ENCODE measurements at regions not wholly inside any gene's neighbourhood (a gene's known extent, or its start where the extent isn't known, plus 50 kb on each side); places are given as distances from the start of the nearest gene placed in this dataset.
"Not testable (repeated sequence)": the region's sequence is repeated elsewhere in the genome, so short reads cannot be mapped to it uniquely, and the experiment has no call there.

DNA sequence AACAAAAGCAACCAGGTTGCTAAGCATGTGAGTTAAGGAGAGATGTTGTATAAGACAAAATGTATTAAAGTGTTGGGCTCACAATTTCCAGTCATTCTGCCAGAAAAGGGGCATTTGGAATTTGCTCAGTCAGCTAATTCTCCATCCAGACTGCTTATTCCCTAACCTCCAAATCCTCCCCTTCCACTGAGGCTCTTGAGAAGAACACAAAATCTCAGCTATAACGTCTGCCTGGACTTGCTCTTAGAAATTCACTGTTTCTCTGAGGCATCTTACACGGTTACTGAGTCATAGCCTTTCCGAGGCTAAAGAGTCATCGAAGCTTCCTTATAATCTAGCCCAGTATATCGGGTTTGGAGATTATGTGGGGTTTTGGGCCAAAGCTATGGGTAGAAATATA lies 548.2 kb upstream of the ADGRL4 start:
- DNase-seq (ENCODE audit: low spot score) = peak; percentile 79

DNA sequence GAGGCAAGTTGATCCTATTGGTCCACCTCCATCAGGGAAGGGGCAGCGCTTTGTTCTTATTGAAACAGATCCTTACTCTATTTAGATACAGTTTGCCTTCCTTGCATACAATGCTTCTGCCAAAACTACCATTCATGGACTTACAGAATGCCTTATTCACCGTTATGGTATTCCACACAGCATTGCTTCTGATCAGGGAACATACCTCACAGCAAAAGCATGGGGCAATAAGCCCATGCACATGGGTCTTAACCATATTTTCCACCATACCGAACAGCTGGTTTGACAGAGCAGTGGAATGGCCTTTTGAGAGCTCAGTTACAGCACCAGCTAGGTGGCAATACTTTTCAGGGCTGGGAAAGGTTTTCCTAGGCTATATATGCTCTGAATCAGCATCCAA lies 544.8 kb upstream of the ADGRL4 start:
- no peak for DNase-seq (ENCODE audit: low spot score)

DNA sequence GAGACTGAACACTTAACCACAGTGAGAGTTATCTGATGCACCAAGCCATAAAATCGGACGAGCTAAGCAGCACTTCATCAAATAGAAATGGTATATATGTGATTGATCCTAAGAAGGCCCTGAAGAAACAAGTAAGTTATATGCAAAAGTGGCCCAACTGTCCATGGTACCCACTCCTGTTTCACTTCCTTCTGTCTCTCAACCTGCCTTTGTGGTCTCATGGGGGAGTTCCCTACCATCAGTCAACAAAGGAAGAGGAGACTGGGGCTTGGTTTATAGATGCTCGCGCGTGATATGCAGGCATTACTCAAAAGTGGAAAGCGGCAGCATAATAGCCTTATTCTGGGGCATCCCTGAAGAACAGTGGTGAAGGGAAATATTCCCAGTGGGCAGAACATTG lies 543.9 kb upstream of the ADGRL4 start:
- DNase-seq (ENCODE audit: low spot score) = no peak

DNA sequence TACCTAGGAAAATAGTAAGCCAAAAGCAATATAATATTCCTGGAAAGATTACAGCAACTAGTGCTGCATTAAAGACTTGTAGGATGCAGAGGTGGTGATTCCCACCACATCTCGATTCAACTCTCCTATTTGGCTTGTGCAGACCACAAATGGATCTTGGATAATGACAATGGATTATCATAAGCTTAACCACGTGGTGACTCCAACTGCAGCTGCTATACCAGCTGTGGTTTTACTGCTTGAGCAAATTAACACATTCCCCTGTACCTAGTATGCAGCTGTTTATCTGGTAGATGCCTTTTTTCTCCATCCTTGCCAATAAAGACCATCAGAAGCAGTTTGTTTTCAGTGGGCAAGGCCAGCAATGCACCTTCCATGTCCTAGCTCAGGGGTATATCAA lies 542.7 kb upstream of the ADGRL4 start:
- DNase-seq (ENCODE audit: low spot score) = no peak

DNA sequence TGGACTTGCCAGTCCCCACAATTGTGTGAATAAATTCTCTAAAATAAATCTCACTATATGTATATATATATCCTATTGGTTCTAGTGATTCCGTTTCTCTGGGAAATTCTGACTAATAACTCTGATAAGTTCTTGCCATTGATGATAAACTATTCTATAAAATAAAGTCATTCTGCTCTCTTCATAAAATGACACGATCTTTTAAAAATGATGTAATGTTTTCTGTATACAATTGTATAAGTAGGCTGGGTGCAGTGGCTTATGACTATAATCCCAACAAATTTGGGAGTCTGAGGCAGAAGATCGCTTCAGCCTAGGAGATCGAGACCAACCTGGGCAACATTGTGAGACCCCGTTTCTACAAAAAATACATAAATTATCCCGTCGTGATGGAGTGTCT lies 541.0 kb upstream of the ADGRL4 start:
- no peak for DNase-seq (ENCODE audit: low spot score)

DNA sequence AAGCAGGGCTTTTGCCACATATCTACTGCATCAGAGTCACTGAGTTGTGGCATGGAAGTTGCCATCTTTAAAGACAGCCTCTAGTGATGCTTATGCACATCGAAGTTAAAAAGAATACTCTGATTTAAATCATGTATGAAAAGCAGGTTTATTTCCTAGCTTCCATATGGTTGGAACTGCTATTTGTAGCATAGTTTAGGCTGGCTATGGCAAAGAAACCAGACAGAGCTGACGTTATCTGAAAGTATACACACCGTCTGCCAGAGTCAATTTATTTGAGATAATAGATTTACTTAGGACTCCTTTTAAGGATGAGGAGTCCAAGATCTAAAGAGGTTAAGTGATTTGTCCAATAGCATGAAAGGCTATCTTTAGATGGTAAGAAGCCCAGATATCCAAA lies 536.9 kb upstream of the ADGRL4 start:
- no peak for DNase-seq (ENCODE audit: low spot score)

DNA sequence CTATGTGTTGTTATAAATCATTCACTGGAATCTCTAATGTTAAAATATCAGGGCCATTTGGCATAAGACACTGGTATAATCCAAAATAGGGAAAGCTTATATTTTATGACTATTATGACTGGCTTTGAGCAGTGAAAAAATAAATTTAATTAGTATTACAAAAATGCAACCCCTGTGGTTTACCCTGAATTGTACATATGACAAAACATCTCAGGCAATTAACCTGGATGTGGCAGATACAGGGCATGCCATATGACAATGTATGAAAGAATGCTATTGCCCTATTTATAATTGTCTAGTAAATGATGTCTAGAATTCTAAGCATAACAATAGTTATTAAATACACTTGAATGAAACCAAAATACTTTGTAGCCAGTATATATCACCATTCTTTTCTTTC lies 532.5 kb upstream of the ADGRL4 start:
- DNase-seq (ENCODE audit: low spot score) = no peak

DNA sequence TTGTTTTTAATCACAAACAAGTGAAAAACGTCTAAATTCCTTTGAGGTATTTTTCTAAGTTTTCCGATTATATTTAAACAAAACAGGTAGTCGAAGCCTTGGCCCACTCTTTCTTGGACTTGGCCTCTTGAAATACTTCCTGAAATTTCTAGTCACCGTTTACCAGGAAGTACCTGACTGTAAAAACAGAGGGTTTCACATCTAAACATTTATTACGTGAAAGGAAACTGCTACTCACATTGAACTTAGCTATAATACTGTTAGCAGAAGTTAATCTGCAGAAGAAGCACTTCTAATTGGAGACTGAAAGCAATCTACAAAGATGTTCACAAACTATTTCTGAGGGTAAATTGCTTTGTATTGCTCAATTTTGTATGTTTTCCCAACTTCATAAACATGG lies 526.0 kb upstream of the ADGRL4 start:
- DNase-seq (ENCODE audit: low spot score) = no peak

DNA sequence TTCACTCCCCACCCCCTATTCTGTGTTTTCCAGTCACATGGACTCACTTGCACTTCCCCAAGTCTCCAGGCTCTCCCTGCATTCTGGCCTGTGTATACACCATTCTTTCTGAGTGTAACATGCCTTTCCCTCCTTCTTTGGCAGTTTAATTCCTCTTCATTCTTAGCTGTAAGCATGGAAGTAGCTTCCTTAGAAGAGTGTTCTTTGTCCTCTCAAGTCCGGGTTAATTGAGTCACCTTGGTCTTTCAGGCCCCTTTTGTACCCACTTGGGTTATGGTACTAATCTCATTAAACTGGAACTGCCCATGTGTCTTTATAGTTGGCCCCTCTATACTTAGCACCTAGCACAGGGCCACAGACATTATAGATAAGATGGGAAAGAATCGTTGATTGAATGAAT lies 525.3 kb upstream of the ADGRL4 start:
- DNase-seq (ENCODE audit: low spot score) = no peak

DNA sequence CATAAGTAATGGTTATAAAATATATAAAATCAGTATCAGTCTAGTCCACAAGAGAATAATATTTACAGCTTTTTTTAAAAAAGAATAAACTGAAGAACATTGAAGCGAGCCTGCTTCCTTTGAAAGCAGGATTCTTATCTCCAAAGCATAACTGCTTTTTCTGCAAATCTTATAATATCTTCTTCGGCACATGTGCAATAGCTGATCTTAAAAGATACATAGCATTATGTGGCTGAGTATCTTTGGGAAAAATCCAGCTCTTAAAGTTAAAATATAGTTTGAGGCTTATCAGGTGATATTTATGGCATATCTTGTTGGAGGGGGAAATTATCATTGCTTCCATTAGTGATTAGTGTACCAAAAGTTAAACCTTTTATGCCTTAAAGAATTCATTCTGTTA lies 523.9 kb upstream of the ADGRL4 start:
- DNase-seq (ENCODE audit: low spot score) = peak; percentile 72

DNA sequence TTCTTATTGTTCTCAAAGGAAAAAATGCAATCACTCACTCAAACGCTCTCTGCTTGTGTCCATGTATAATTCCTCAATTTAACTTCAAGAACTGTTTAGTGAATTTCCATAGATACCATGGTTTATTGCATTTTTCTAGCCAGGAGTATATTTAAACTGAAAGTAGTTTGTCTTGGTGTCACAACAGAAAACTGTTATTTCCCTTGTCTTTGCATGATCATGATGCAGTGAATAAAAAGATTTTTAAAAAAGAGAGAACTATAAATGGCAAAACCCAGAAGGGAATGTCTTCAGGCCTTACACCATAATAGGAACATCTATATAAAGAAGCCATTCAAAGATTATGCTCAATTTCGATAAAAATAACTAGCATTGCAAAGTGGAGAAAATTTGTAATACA lies 523.5 kb upstream of the ADGRL4 start:
- no peak for DNase-seq (ENCODE audit: low spot score)

DNA sequence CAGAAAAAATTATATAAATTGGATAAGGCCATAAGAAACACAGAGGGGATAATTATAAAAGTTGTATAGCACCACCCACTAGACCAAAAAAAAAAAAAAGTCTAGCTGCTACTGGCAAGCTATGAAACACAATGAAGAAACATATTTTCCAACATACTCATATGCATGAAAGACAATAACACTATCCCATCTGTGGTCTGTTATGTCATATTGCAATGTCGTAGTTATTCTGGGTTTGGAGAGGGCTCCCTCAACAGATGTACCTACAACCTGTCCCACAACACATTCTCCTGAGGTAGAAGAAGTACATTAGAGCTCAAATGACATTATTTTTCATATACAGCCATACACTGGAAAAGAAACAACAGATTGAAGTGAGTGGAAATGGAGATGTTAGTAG lies 517.6 kb upstream of the ADGRL4 start:
- no peak for DNase-seq (ENCODE audit: low spot score)

DNA sequence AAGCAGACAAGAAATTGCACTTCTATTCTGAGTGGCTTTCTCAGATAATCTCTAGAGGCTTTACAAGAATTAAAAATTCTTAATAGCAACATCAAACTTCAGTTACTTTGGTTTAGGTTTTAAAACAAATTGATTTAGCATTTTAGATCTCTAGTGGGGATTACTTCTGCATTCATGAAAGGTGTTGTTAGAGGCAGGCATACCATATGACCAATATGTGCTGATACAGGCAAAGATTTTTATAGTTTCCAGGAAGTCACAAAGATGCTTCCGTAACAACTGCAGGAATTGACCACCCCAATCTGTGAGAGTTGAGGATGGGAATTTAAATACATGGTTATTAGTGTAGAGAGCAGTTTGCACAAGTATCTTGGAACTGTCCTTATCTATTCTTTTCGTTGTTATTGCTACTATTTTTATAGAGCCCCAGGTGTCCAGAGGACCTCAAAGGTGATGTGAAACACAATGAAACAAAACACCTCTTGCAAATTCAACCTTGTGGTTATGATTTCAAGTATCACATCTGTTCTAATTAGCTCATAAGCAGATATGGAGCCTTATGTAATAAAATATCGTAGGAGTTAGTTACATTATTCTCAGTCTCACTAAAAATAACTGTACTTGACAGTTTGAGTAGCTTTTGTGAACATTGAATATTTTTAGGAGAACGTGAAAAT lies 512.7 kb upstream of the ADGRL4 start:
- no peak for DNase-seq (ENCODE audit: low spot score)

DNA sequence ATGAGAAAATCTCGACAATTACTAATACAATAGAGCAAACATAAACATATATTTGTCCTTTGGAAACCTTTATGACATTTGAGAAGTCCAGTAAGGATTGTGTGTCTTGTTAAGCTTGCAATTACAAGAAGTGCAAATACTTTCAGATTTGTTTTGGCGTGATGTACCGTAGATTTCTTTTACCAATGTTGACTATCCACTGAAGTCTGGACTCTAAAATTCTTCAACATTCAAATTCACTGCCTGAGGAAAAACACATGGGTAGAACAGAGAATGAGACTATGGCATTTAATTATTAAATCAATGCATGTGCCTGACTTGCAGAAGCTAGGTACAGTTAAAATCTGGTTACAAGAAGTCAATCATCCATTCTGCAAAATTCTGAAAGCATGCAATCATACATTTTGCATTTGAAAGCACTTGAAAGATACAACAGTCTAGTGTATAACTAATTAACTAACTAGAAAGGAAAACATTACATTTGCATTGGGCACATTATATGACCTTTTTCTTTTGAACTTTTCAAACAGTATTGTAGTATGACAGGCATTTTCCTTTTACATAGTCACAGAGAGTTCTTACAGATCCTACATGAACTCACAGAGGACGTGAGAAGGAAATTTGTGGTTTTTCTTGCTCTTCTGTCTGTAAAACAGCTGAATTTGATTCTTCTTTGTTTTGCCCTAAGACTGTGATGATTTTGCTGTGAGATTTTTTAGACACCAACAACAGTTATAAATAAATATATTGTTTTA lies 511.1 kb upstream of the ADGRL4 start:
- DNase-seq (ENCODE audit: low spot score) = no peak

DNA sequence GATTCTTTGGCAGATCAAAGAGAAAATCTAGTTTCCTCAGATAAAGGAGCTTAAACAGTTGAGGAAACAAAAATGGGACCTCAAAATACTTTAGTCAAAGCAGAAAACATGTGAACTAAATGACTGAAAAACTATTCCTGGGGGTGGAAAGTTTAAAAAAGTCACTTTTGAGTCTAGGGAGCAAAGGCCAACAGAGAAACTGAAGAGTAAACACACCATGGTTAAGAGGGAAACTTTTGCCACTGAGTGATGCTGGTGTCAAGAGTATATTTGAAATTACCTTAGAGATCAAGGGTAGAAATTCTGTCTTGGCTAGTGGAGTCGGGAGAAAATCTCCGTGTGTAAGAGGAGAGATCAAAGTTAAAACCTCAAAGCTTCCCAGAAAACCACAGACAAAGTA lies 501.2 kb upstream of the ADGRL4 start:
- peak; percentile 78 for DNase-seq (ENCODE audit: low spot score)

DNA sequence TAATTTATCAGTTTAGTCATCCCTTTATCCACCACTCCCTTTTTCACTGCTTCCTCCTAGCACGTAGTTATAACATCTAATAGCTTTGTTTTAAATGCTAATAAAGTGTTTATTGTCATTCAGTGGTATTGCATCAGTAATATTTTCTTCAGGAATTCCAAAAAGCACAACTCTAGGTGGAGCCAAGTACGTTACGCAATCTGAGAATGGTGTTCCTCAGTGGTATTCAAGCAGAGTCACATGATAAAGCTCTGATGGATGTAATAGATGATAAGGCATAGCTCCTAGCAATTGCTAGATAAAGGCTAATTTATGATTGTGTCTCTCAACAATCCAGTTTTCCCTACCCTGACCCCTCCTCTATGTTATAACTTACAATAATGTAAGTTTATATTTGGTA lies 494.6 kb upstream of the ADGRL4 start:
- no peak for DNase-seq (ENCODE audit: low spot score)

DNA sequence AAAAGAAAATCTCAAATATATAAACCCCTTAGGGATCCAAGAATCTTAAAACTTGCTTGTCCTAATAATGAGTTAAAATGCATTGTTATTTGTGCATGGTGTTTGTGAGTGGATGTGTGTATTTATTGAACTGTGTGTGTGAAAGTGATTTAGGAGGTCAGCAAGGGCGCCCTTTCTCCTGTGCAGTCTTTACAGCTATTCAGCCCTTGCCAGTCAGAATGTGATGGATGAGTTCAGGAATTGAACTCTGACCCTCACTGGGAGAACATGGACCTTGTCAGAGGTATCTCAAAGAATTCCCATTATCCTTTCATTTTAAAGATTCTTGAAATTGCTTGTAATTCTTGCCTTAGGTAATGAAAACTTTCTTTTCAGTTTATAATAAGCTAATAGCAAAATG lies 493.0 kb upstream of the ADGRL4 start:
- no peak for DNase-seq (ENCODE audit: low spot score)

DNA sequence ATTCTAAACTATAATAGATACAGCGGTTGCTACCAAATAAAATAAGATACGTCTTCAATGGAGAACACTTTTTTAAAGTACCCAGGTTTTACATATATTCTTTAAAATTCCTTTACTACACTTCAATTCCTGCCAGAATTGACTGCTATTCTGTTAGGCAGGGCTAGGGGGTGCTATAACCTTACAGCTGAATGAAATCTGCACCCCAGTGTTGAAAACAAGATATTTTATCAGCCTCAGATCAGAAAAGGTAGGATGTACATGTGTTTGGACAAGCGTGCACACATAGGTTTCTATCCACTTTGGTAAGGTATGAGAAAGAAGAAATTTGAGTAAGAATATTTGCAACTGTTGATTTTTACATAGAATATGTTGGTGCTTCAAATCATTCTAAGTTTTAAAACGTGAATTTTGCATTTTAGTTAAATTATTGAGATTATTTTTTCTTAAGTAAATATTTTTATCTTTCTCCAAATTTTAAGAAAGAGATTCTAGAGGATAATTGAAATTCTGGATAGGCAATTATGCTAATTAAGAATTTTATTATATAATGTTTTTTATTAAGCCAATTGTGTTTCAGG lies 490.8 kb upstream of the ADGRL4 start:
- peak; percentile 14 for DNase-seq (ENCODE audit: low spot score)

DNA sequence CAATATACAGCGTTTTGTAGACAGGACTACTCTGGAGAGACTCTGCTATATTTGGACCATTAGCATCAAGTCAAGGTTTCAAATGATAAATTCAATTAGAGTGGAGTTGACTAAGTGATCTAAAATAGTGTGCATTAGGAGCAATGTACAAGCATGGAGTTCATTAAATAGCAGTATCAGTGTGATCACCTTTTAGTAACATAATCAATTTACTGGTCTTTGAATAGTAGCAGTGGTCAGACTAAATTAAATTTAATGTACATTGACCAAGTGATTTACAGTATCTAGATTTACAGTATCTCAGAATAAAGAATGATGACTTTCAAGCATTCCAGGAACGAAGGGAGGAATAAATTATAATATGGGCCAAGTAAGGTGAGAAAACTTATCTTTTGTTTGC lies 489.6 kb upstream of the ADGRL4 start:
- DNase-seq (ENCODE audit: low spot score) = no peak

DNA sequence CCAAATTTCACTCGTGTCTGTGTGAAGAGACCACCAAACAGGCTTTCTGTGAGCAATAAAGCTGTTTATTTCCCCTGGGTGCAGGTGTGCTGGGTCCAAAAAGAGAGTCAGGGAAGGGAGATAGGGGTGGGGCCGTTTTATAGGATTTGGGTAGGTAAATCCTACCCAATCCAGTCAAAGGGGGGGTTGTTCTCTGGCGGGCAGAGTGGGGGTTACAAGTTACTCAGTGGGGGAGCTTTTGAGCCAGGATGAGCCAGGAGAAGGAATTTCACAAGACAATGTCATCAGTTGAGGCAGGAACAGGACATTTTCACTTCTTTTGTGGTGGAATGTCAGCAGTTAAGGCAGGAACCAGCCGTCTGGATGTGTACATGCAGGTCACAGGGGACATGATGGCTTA lies 487.2 kb upstream of the ADGRL4 start:
- not testable (repeated sequence) for DNase-seq (ENCODE audit: low spot score)

DNA sequence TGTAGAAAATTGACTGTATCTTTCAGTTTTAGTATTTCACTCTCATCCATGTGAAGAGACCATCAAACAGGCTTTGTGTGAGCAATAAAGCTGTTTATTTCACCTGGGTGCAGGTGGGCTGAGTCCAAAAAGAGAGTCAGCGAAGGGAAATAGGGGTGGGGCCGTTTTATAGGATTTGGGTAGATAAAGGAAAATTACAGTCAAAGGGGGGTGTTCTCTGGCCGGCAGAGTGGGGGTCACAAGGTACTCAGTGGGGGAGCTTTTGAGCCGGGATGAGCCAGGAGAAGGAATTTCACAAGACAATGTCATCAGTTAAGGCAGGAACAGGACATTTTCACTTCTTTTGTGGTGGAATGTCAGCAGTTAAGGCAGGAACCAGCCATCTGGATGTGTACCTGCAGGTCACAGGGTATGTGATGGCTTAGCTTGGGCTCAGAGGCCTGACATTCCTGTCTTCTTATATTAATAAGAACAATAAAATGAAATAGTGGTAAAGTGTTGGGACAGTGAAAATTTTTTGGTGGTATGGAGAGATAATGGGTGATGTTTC lies 482.1 kb upstream of the ADGRL4 start:
- not testable (repeated sequence) for DNase-seq (ENCODE audit: low spot score)

DNA sequence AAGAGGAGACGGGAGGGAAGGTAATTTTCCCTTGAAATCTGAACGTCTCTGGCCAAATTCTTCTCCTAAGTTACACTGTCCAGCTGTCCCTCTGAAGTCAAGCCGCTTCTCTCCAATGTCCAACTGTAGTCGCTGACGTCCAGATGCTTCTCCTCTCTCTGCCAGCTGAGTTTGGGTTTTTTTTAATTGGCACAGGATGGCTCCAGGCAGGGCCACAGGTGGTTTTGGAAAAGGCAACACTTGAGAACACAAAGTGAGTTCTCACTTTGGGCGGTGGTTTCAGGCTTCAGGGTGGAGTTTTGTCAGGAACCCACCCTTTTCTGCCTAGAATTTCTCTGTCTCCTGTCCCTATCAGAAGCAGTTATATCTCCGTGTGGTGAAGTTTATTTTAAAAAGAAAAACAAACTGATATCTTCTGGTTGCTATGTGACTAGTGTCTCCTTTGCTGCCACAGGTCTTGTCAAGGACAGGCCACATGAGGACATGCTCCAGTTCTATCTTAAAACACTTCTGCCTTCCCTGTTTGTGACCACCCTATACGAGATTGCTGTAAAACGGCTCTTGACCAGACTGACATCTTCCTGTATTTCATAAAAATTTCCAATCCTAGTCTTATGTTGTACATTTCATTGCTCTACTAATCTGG lies 472.3 kb upstream of the ADGRL4 start:
- DNase-seq (ENCODE audit: low spot score) = no peak
